Choroid plexus epithelial cell (primary cell): ENCODE measurements at regions not wholly inside any gene's neighbourhood (a gene's known extent, or its start where the extent isn't known, plus 50 kb on each side); places are given as distances from the start of the nearest gene placed in this dataset.

Experiments used
- DNase-seq: peaks from one replicate; pipeline ENCODE4 v3.0.0-alpha.2; 2010; ENCODE audit warnings: low read depth
- H3K4me3 ChIP-seq: 2 replicates; pipeline ENCODE4 v1.5.1; 2011; ENCODE audit warnings: low read depth, mild to moderate bottlenecking, control low read depth, low read length, moderate library complexity
- CTCF ChIP-seq: conservative IDR thresholded peaks from 2 replicates; pipeline ENCODE4 v1.5.1; 2011; ENCODE audit warnings: low read depth, mild to moderate bottlenecking, control low read depth, inconsistent platforms, low read length, moderate library complexity

- no peak overlapping the region for H3K4me3 ChIP-seq
- no peak for DNase-seq
- no peak for TF ChIP-seq CTCF
These were observed 64.1 kb downstream of the ZDHHC19 start for GRCh38 chr3:196147116-196147515.

- H3K4me3 ChIP-seq = no peak overlapping the region
- no peak for DNase-seq
- no peak for TF ChIP-seq CTCF
These were observed 63.8 kb upstream of the TFRC start for GRCh38 chr3:196145468-196146262.

- no peak for TF ChIP-seq CTCF
- H3K4me3 ChIP-seq = no peak overlapping the region
- DNase-seq = peak; percentile 84
These were observed 62.7 kb upstream of the TFRC start for GRCh38 chr3:196144383-196145105.

GRCh38 chr3:196143708-196144382 lies 62.0 kb upstream of the TFRC start:
- no peak for TF ChIP-seq CTCF
- no peak overlapping the region for H3K4me3 ChIP-seq
- no peak for DNase-seq

GRCh38 chr3:196142202-196142956 lies 60.5 kb upstream of the TFRC start:
- TF ChIP-seq CTCF = no peak
- no peak overlapping the region for H3K4me3 ChIP-seq
- DNase-seq = no peak

GRCh38 chr3:196141866-196142201 lies 59.9 kb upstream of the TFRC start:
- no peak overlapping the region for H3K4me3 ChIP-seq
- TF ChIP-seq CTCF = no peak

More at GRCh38 chr3:196141866-196142201, 59.9 kb upstream of the TFRC start:
- no peak for DNase-seq
